ENCODE measurements at regions not wholly inside any gene's neighbourhood (a gene's known extent, or its start where the extent isn't known, plus 50 kb on each side); places are given as distances from the start of the nearest gene placed in this dataset.
A peak's percentile ranks its signal among the peaks of the same experiment; 100 is the strongest.

GRCh38 chr3:16658004-16658924 is 53.0 kb upstream of the DAZL start:
- ATAC-seq (ENCODE audit: low FRiP score), result no peak
- TF ChIP-seq CTCF (IDR thresholded peaks at IDR 0.05), result no peak
- DNase-seq (ENCODE audit: low spot score), result no peak

DNA sequence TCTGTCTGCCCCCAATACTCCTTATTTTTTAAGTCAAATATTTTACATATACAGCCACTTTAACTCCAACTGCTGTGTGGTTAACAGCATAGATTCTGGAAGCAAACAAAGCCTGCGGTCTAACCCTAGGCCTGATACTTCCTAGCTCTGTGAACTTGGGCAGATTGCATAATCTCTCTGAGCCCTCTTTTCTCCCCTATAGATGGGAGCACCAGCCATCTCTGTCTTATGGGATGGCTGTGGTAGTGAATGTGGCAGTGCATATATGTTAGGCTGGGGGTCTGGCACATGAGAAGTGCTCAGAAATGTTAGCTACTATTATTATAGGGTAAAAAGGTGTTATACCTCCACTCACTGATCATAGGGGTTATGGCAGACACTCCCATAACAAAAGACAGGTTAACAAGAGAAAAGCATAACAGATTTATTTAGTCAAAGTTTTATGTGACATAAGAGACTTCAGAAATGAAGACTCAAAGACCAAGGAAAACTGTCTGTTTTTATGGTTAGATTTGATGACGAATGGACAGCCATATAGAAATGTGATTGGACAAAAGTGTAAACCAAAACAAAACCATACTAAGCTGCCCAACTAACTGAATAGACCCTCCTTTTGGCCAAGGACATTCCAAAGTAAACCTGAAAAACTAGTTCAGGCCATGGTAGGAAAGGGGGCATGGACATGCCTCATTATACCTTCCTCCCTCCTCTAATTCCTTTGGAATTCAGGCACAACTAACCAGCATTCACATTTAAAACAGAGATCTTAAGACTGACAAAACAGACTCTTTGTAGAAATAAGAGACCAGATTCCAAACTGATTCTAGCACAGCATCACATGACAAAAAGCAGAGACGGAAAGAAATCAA is 53.9 kb upstream of the DAZL start:
- no peak for ATAC-seq (ENCODE audit: low FRiP score)

DNA sequence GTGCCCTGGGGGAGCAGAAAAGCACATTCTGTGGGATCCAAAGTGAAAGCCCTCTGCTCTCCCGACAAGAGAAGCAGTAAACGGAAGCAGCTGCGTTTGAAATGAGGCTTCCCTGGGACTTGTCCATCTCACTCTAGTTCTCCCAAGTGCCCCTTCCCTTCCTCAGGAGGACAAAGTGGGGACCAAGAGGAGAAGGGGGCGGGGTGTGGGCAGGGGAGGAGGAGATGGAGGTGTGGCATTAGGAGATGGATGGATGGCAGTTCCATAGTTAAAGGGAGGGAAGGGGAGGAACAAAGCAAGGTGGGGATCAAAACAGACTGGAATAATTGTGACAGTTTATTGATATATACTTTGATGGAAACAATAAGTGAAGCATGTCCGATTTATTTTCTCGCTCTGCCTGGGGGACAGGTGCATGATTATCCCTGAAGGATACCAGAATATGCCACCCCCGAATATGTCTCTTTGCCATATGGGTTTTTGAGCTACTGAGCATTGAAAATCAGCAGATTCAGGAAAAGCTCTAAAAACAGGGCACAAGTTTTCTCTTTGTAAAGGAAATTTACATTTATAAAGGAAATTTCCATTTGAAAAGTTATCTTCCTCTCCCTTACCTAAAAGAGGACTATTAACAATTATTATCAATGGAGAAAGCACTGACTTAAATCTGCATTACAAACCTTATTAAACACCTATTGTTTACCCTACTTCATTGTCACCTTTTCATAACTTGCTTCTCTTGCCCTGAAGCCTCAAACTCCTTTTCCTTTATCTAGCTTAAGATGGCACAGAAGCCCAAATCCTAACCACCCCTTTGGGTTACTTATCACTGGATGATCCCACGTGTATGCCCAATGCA is 58.9 kb upstream of the DAZL start:
- ATAC-seq (ENCODE audit: low FRiP score) (no peak), DNase-seq (ENCODE audit: low spot score) (no peak)
- no peak for TF ChIP-seq CTCF (IDR thresholded peaks at IDR 0.05)

More for the DNA sequence above, 53.9 kb upstream of the DAZL start:
- TF ChIP-seq CTCF (IDR thresholded peaks at IDR 0.05), result no peak
- no peak for DNase-seq (ENCODE audit: low spot score)

GRCh38 chr3:16665282-16665741 is 60.1 kb upstream of the DAZL start:
- DNase-seq (ENCODE audit: low spot score) (no peak), ATAC-seq (ENCODE audit: low FRiP score) (peak; percentile 48)
- no peak for TF ChIP-seq CTCF (IDR thresholded peaks at IDR 0.05)

DNA sequence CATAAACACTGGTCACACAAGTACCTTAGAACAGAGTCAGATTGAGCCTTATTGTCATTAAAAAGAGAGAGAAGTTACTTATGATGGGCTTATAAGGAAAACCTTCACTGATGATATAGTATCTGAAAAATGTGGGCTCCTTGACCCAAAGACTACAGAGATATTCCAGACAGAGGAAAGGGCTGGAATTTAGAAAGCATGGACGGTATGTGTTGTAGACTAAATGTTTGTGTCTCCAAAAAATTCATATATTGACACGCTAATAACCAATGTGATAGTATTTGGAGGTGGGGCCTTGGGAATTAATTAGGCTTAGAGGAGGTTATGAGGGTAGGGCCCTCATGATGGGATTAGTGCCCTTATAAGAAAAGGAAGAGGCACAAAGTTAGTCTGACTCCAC is 61.0 kb upstream of the DAZL start:
- no peak for TF ChIP-seq CTCF (IDR thresholded peaks at IDR 0.05)
- DNase-seq (ENCODE audit: low spot score) (no peak), ATAC-seq (ENCODE audit: low FRiP score) (no peak)

- no peak for DNase-seq (ENCODE audit: low spot score)
- no peak for TF ChIP-seq CTCF (IDR thresholded peaks at IDR 0.05)
These were observed 62.4 kb upstream of the DAZL start for GRCh38 chr3:16667633-16668032.

More at GRCh38 chr3:16667633-16668032, 62.4 kb upstream of the DAZL start:
- ATAC-seq (ENCODE audit: low FRiP score), result no peak

Data from omental fat pad (tissue), 3 donors.